ENCODE measurements at regions not wholly inside any gene's neighbourhood (a gene's known extent, or its start where the extent isn't known, plus 50 kb on each side); places are given as distances from the start of the nearest gene placed in this dataset.

DNA sequence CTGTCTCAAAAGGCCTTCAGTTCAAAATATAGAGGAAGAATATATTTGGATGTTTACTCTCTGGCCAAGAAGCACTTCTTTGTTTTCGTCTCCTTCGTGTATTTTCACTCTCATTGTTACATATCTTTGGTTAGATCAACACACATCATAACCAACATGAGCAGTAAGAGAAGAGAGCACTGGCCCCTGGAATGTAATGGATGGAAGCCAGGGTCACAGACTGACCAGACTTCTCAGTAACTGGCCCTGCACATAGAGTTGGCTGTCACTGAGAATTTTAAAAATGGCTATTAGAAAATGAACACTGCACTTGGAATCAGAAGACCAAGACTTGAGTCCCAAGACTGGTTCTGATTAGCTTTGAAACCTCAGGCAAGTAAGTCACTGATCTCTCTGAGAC, 215.9 kb upstream of the RRP15 start:
- peaks cover 5% of the 10 kb centered on the region for H3K4me1 ChIP-seq (ENCODE audit: low read length)
- H3K27ac ChIP-seq (ENCODE audit: low read length) = no peak overlapping the region
- H3K4me3 ChIP-seq (ENCODE audit: low read length) = no peak overlapping the region
- H3K79me2 ChIP-seq (ENCODE audit: low read length) = no peaks in the 10 kb centered on the region
- no peaks in the 10 kb centered on the region for H3K9me3 ChIP-seq (ENCODE audit: insufficient read depth, low read length)
- no peak overlapping the region for H2AFZ ChIP-seq (ENCODE audit: low read depth, low read length)
- no peak overlapping the region for H3K4me2 ChIP-seq (ENCODE audit: low read length)
- no peak overlapping the region for H3K9ac ChIP-seq (ENCODE audit: low read length)
- no peaks in the 10 kb centered on the region for H3K36me3 ChIP-seq (replicated peaks; ENCODE audit: low read depth, low read length)
- no peaks in the 10 kb centered on the region for H3K27me3 ChIP-seq (ENCODE audit: low read depth, low read length)
- no peaks in the 10 kb centered on the region for H4K20me1 ChIP-seq (ENCODE audit: insufficient read depth, low read length)
- no peak for TF ChIP-seq EZH2phosphoT487 (IDR thresholded peaks at IDR 0.05; ENCODE audit: low read depth)
- TF ChIP-seq, protein P1, sequence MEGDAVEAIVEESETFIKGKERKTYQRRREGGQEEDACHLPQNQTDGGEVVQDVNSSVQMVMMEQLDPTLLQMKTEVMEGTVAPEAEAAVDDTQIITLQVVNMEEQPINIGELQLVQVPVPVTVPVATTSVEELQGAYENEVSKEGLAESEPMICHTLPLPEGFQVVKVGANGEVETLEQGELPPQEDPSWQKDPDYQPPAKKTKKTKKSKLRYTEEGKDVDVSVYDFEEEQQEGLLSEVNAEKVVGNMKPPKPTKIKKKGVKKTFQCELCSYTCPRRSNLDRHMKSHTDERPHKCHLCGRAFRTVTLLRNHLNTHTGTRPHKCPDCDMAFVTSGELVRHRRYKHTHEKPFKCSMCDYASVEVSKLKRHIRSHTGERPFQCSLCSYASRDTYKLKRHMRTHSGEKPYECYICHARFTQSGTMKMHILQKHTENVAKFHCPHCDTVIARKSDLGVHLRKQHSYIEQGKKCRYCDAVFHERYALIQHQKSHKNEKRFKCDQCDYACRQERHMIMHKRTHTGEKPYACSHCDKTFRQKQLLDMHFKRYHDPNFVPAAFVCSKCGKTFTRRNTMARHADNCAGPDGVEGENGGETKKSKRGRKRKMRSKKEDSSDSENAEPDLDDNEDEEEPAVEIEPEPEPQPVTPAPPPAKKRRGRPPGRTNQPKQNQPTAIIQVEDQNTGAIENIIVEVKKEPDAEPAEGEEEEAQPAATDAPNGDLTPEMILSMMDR (IDR thresholded peaks at IDR 0.05; ENCODE audit: low read depth, low read length) = no peak

DNA sequence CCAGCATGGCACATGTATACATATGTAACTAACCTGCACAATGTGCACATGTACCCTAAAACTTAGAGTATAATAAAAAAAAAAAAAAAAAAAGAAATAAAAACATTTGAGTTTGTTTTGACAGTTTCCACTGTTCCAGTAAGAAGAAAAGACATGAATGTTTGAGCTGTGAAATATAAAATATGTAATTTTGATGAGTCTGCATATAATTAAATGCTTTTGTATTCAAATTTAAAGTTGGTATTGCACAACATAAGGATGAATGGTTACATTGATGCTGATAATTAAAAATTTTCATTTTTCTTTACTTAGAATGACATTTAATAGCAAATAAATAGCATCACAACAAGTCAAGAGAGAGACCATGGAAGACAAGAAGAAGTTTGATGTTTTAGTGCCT, 212.0 kb upstream of the RRP15 start:
- Histone ChIP-seq H3K4me2 (ENCODE audit: low read length) (no peak overlapping the region), H2AFZ (ENCODE audit: low read depth, low read length) (no peak overlapping the region), H3K4me3 (ENCODE audit: low read length) (no peak overlapping the region), H3K9ac (ENCODE audit: low read length) (no peak overlapping the region), H4K20me1 (ENCODE audit: insufficient read depth, low read length) (no peaks in the 10 kb centered on the region), H3K27ac (ENCODE audit: low read length) (no peak overlapping the region), H3K36me3 (replicated peaks; ENCODE audit: low read depth, low read length) (no peaks in the 10 kb centered on the region), H3K79me2 (ENCODE audit: low read length) (no peaks in the 10 kb centered on the region), H3K27me3 (ENCODE audit: low read depth, low read length) (no peaks in the 10 kb centered on the region), H3K9me3 (ENCODE audit: insufficient read depth, low read length) (no peaks in the 10 kb centered on the region), H3K4me1 (ENCODE audit: low read length) (peaks cover 11% of the 10 kb centered on the region)
- TF ChIP-seq, protein P1 (IDR thresholded peaks at IDR 0.05; ENCODE audit: low read depth, low read length) = no peak
- no peak for TF ChIP-seq EZH2phosphoT487 (IDR thresholded peaks at IDR 0.05; ENCODE audit: low read depth)

DNA sequence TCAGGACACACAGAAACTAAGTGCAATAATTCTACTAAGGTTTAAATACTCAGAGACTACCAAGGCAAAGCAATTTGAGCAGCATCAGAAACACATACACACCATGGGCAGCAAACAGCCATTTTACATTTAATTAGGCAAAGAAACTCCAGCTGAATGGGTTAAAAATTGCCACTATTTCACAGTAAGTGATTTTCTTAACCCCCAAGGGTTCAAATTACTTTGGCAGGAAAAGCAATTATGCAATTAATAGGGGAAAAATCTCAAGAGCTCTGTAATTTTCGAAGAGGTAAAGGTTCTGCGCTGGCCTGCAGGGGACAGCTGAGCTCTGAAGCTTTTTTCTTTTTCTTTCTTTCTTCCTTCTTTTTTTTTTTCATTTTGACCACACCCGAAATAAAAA, 206.2 kb upstream of the RRP15 start:
- Histone ChIP-seq H3K27me3 (ENCODE audit: low read depth, low read length) (no peaks in the 10 kb centered on the region; the same call in 1 of the 2 replicates), H2AFZ (ENCODE audit: low read depth, low read length) (no peak overlapping the region), H3K4me3 (ENCODE audit: low read length) (no peak overlapping the region), H3K9me3 (ENCODE audit: insufficient read depth, low read length) (no peaks in the 10 kb centered on the region), H3K4me2 (ENCODE audit: low read length) (no peak overlapping the region), H4K20me1 (ENCODE audit: insufficient read depth, low read length) (no peaks in the 10 kb centered on the region), H3K4me1 (ENCODE audit: low read length) (peaks cover 8% of the 10 kb centered on the region), H3K36me3 (replicated peaks; ENCODE audit: low read depth, low read length) (no peaks in the 10 kb centered on the region), H3K79me2 (ENCODE audit: low read length) (no peaks in the 10 kb centered on the region), H3K9ac (ENCODE audit: low read length) (no peak overlapping the region), H3K27ac (ENCODE audit: low read length) (no peak overlapping the region)
- no peak for TF ChIP-seq EZH2phosphoT487 (IDR thresholded peaks at IDR 0.05; ENCODE audit: low read depth)
- TF ChIP-seq, protein P1 (IDR thresholded peaks at IDR 0.05; ENCODE audit: low read depth, low read length) = no peak

GRCh38 chr1:218079347-218079746, 205.7 kb upstream of the RRP15 start:
- no peaks in the 10 kb centered on the region; the same call in 1 of the 2 replicates for H3K27me3 ChIP-seq (ENCODE audit: low read depth, low read length)
- no peak overlapping the region for H3K4me2 ChIP-seq (ENCODE audit: low read length)
- no peak overlapping the region for H2AFZ ChIP-seq (ENCODE audit: low read depth, low read length)
- no peak overlapping the region for H3K27ac ChIP-seq (ENCODE audit: low read length)
- no peak overlapping the region for H3K4me3 ChIP-seq (ENCODE audit: low read length)
- H3K9me3 ChIP-seq (ENCODE audit: insufficient read depth, low read length) = no peaks in the 10 kb centered on the region
- TF ChIP-seq, protein P1 (IDR thresholded peaks at IDR 0.05; ENCODE audit: low read depth, low read length) = no peak
- no peak for TF ChIP-seq EZH2phosphoT487 (IDR thresholded peaks at IDR 0.05; ENCODE audit: low read depth)
- H3K4me1 ChIP-seq (ENCODE audit: low read length) = peaks cover 5% of the 10 kb centered on the region
- H3K79me2 ChIP-seq (ENCODE audit: low read length) = no peaks in the 10 kb centered on the region
- no peak overlapping the region for H3K9ac ChIP-seq (ENCODE audit: low read length)
- no peaks in the 10 kb centered on the region for H4K20me1 ChIP-seq (ENCODE audit: insufficient read depth, low read length)
- no peaks in the 10 kb centered on the region for H3K36me3 ChIP-seq (replicated peaks; ENCODE audit: low read depth, low read length)
